Stimulated activated naive CD8-positive, alpha-beta T cell treated with anti-CD3 and anti-CD28 coated beads, Interleukin-15, Interleukin-2, amounts not matched to agents 100 U/mL and 50 U/mL, for 24 hours (primary cell): ENCODE measurements at regions not wholly inside any gene's neighbourhood (a gene's known extent, or its start where the extent isn't known, plus 50 kb on each side); places are given as distances from the start of the nearest gene placed in this dataset.
A peak's percentile ranks its signal among the peaks of the same experiment; 100 is the strongest.
"Not testable (repeated sequence)": the region's sequence is repeated elsewhere in the genome, so short reads cannot be mapped to it uniquely, and the experiment has no call there.

Source experiments
- ATAC-seq: fragments of 150-1000 bp; cut with Tn5 transposase; one replicate; pipeline ENCODE4 v1.10.0; 2021
- DNase-seq: peaks from one replicate; pipeline ENCODE4 v3.0.0; 2021

DNA sequence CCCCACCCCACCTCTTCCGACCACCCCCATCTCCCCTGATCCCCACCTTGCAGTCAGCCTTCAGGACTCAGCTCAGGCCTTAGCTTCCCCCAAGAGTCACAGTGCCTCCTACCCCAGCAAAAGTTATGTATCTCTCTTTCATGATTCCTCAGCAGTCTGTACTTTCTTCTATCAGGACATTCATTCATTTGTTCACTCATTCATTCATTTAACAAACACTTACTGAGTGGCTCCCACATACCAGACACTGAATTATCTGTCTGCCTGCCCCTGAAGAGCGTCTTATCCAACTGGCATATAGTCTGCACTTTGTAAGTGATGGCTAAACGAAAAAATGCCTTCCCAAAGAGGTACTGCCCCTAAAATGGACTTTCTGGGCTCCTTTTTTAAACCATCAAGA is 114.4 kb upstream of the SLC35F3 start:
- no peak for DNase-seq
- no peak for ATAC-seq

GRCh38 chr1:233790662-233791371 is 113.7 kb upstream of the SLC35F3 start:
- ATAC-seq (peak; percentile 66), DNase-seq (peak; percentile 9)

DNA sequence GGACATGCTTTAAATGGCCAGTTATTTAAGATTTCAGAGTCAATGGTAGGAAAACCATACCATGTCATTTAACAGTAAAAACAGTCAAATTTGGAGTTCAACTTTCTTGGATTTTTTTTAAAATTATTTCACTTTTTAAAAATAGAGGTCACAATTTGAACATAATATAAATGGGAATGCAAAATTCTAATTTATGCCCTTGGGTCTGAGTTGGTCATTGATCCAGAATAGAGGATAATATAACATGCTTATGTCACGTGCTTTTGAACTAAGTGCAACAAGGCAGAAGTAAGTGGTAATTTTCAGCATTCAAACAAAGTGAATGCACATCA is 113.1 kb upstream of the SLC35F3 start:
- ATAC-seq (no peak), DNase-seq (no peak)

DNA sequence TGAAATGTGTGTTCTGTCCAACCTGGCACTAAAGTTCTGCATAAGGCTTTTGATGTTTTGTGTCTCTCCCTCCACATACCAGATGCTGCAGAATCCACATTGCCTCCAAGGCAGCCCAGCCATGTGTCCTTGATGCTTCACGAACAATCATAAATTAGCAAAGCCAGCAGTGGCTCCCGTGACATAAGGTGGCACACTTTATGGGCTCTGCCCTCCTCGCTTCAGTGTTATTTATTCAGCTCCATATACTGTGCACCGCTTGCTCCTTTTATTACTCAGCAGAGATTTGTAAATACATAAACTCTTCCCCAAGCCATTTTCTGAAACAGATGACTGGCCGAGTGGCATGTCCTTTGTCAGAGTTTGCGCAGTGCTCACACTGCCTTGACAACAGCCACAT is 112.8 kb upstream of the SLC35F3 start:
- no peak for ATAC-seq
- DNase-seq = no peak

DNA sequence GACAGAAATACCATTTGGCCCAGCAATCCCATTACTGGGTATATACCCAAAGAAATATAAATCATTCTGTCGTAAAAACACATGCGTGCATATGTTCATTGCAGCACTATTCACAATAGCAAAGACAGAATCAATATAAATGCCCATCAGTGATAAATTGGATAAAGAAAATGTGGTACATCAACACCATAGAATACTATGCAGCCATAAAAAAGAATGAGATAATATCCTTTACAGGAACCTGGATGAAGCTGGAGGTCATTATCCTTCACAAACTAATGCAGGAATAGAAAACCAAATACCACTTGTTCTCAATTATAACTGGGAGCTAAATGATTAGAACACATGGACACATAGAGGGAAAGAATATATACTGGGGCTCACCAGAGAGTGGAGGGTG is 109.6 kb upstream of the SLC35F3 start:
- no peak for ATAC-seq
- no peak for DNase-seq

GRCh38 chr1:233796146-233796783 is 108.2 kb upstream of the SLC35F3 start:
- ATAC-seq (no peak), DNase-seq (no peak)

DNA sequence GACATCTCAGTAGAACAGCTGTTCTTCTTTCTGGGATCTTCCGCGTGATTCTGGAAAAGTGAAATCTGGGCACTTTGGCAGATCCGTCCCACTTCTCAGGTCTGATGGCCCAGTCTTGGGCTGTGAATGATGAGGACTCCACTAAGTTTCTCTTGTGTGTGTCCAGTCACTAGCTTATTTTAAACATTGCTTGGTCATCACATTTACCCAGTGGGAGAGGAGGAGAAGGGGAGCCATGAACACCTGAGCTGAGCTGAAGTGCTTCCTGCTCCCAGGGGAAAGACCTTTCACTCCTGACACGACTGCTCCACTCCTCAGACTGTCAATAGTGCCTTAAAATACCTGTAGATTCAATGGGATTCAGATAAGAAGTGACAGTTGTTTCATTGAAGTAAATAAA is 101.9 kb upstream of the SLC35F3 start:
- ATAC-seq (no peak), DNase-seq (no peak)

DNA sequence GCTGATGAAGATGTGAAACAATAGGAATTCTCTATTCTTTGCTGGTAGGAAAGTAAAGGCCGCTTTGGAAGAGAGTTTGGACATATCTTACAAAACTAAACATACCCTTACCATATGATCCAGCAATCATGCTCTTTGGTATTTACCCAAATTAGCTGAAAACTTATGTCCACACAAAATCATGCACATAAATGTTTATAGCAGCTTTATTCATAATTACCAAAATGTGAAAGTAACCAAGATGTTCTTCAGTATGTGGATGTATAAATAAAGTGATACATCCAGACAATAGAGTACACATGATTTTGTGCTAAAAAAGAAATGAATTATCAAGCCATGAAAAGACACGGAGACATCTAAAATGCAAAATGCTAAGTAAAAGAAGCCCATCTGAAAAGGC is 98.7 kb upstream of the SLC35F3 start:
- no peak for DNase-seq
- no peak for ATAC-seq

- DNase-seq = no peak
- ATAC-seq = no peak
Observed at GRCh38 chr1:233815357-233815756, 89.1 kb upstream of the SLC35F3 start.

- ATAC-seq = no peak
- DNase-seq = no peak
Observed at GRCh38 chr1:233815865-233816264, 88.6 kb upstream of the SLC35F3 start.

- ATAC-seq = no peak
- DNase-seq = no peak
Observed at GRCh38 chr1:233816348-233816747, 88.1 kb upstream of the SLC35F3 start.

- ATAC-seq (no peak), DNase-seq (no peak)
Observed at GRCh38 chr1:233819042-233819441, 85.4 kb upstream of the SLC35F3 start.

DNA sequence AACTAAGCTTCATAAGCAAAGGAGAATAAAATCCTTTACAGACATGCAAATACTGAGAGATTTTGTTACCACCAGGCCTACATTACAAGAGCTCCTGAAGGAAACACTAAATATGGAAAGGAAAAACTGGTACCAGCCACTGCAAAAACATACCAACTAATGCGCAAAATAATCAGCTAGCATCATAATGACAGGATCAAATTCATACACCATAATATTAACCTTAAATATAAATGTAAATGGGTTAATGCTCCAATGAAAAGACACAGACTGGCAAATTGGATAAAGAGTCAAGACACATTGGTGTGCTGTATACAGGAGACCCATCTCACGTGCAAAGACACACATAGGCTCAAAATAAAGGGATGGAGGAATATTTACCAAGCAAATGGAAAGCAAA is 80.3 kb upstream of the SLC35F3 start:
- not testable (repeated sequence) for DNase-seq, ATAC-seq

GRCh38 chr1:233827937-233828336 is 76.5 kb upstream of the SLC35F3 start:
- not testable (repeated sequence) for DNase-seq, ATAC-seq

DNA sequence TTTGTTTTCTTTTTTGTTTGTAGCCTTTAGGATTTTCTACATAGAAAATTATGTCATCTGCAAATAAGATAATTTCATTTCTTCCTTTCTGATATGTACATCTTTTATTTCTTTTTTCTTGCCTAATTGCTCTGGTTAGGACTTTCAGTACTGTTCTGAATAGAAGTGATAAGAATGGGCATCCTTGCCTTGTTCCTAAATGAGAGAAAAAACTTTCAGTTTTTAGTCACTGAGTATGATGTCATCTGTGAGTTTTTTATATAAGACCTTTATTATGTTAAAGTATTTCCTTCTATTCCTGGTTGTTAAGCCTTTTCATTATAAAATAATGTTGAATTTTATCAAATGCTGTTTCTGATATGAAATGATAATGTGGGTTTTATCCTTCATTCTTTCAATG is 76.0 kb upstream of the SLC35F3 start:
- DNase-seq (no peak), ATAC-seq (no peak)

- ATAC-seq = no peak
- DNase-seq = no peak
Observed at GRCh38 chr1:233834609-233835008, 69.9 kb upstream of the SLC35F3 start.

DNA sequence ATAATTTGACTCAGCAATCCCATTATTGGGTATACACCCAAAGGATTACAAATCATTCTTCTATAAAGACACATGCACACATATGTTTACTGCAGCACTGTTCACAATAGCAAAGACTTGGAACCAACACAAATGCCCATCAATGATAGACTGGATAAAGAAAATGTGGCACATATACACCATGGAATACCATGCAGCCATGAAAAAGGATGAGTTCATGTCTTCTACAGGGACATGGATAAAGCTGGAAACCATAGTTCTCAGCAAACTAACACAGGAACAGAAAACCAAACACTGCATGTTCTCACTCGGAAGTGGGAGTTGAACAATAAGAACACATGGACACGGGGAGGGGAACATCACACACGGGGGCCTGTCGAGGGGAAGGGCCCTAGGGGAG is 66.3 kb upstream of the SLC35F3 start:
- not testable (repeated sequence) for ATAC-seq, DNase-seq

GRCh38 chr1:233843525-233844204 is 60.8 kb upstream of the SLC35F3 start:
- ATAC-seq = no peak
- no peak for DNase-seq

DNA sequence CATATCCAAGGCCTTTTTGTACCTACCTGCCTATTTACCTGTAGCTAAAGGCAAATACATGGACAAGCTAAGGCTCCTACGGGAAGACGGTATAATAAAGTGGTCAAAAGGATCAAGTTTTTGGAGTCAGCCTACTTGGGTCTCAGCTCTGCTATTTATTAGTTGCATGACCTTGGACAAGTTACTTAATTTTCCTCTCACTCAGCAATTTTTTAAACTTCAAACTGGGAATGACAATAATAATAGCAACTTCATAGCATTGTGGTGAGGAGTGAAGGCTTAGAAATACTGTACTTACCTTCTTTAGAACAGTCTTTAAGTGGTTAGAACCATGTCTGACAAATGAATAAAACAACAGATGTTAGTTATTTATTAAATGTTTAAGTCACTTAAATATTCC is 60.2 kb upstream of the SLC35F3 start:
- DNase-seq = no peak
- no peak for ATAC-seq

GRCh38 chr1:233844692-233845091 is 59.8 kb upstream of the SLC35F3 start:
- ATAC-seq (no peak), DNase-seq (no peak)
